ENCODE measurements at regions not wholly inside any gene's neighbourhood (a gene's known extent, or its start where the extent isn't known, plus 50 kb on each side); places are given as distances from the start of the nearest gene placed in this dataset.

DNA sequence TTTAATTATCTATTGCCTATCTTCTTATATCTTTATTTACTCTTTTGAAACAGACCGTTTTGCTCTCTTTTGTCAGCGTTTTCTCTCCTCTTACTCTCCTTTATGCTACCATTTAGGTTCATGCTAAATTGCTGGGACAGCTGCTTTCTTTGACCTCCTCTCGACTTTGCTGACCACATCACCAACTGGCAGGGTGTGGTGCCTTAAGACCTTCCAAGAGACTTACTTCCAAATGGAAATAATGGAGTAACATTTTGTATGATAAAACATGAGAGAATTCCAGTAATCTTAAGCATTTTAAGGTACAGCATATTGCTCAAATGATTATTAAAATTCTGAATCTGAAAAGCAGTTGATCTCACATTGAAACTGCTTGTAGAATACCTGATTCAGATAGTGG lies 71.5 kb upstream of the MEF2C start:
- Histone ChIP-seq H3K36me3 (no peaks in the 10 kb centered on the region), H3K4me1 (no peaks in the 10 kb centered on the region), H3K27me3 (replicated peaks in 1 of 7) (no peaks in the 10 kb centered on the region), H3K9me3 (no peaks in the 10 kb centered on the region), H3K4me3 (no peak overlapping the region), H3K27ac (no peak overlapping the region)
- DNase-seq = no peak
- 78 to 89% (median 83%) methylated on average over 3 of the region's 3 CpGs for WGBS, 5 donors
- intact Hi-C loops (cut with DNase I; ENCODE audit: low total_unique reads) = no loop called here
- TF ChIP-seq, protein P1, sequence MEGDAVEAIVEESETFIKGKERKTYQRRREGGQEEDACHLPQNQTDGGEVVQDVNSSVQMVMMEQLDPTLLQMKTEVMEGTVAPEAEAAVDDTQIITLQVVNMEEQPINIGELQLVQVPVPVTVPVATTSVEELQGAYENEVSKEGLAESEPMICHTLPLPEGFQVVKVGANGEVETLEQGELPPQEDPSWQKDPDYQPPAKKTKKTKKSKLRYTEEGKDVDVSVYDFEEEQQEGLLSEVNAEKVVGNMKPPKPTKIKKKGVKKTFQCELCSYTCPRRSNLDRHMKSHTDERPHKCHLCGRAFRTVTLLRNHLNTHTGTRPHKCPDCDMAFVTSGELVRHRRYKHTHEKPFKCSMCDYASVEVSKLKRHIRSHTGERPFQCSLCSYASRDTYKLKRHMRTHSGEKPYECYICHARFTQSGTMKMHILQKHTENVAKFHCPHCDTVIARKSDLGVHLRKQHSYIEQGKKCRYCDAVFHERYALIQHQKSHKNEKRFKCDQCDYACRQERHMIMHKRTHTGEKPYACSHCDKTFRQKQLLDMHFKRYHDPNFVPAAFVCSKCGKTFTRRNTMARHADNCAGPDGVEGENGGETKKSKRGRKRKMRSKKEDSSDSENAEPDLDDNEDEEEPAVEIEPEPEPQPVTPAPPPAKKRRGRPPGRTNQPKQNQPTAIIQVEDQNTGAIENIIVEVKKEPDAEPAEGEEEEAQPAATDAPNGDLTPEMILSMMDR (IDR thresholded peaks at IDR 0.05 in 8 of 11, conservative IDR thresholded peaks at IDR 0.05 in 3 of 11) = no peak
- TF ChIP-seq POLR2A (IDR thresholded peaks at IDR 0.05) (no peak), POLR2AphosphoS5 (IDR thresholded peaks at IDR 0.05) (no peak)

DNA sequence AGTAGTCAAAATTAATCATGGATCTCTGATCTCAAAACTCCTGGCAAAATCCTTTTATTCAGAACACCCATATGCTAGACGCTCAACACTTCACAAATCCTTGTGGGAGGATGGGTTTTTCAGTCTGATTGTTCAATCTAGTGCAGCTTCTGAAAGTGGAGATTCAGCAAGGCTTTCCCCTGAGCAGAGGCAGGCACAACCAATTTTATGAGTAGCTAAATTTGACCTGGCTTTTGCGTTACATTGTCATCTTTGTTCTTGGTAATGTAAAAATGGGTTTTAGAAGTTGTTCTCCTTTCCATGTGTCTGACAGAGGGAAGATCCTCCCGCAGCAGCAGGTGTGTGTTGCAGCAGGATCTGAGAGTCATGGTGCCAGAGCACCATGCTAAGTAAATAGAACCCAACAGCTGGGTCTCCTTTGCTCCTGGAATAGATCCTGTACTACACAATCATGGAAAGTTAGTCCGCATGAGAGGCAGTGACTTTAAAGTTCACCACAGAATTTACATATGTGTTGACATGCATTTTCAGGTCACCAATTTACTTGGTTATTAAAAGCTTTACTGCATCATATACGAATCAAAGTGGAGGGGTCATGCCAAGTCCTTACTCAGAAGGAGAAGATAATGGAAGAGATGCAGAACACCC lies 70.1 kb upstream of the MEF2C start:
- 73 to 87% (median 84%) methylated on average over 5 of the region's 5 CpGs for WGBS, 5 donors
- H3K4me1 ChIP-seq = no peaks in the 10 kb centered on the region
- TF ChIP-seq POLR2AphosphoS5 (IDR thresholded peaks at IDR 0.05) = no peak
- TF ChIP-seq, protein P1 (IDR thresholded peaks at IDR 0.05 in 8 of 11, conservative IDR thresholded peaks at IDR 0.05 in 3 of 11) = no peak
- TF ChIP-seq POLR2A (IDR thresholded peaks at IDR 0.05) = no peak
- no peak overlapping the region for H3K4me3 ChIP-seq
- H3K36me3 ChIP-seq = no peaks in the 10 kb centered on the region
- no peak overlapping the region for H3K27ac ChIP-seq
- no peaks in the 10 kb centered on the region for H3K27me3 ChIP-seq (replicated peaks in 1 of 7)
- H3K9me3 ChIP-seq = no peaks in the 10 kb centered on the region
- DNase-seq = no peak
- intact Hi-C loops (cut with DNase I; ENCODE audit: low total_unique reads) = no loop called here

- Histone ChIP-seq H3K27me3 (replicated peaks in 1 of 7) (no peaks in the 10 kb centered on the region), H3K9me3 (no peaks in the 10 kb centered on the region), H3K36me3 (no peaks in the 10 kb centered on the region), H3K27ac (no peak overlapping the region), H3K4me1 (no peaks in the 10 kb centered on the region), H3K4me3 (no peak overlapping the region)
- TF ChIP-seq, protein P1 (IDR thresholded peaks at IDR 0.05 in 8 of 11, conservative IDR thresholded peaks at IDR 0.05 in 3 of 11) = no peak
- no peak for TF ChIP-seq POLR2A (IDR thresholded peaks at IDR 0.05)
- no peak for TF ChIP-seq POLR2AphosphoS5 (IDR thresholded peaks at IDR 0.05)
- WGBS, 5 donors = 69 to 85% (median 78%) methylated on average over 2 of the region's 2 CpGs
- DNase-seq = no peak
- intact Hi-C loops (cut with DNase I; ENCODE audit: low total_unique reads) = no loop called here
Measured at GRCh38 chr5:88952344-88952743, 69.4 kb upstream of the MEF2C start.

- H3K27ac ChIP-seq = no peak overlapping the region
- no peaks in the 10 kb centered on the region for H3K9me3 ChIP-seq
- TF ChIP-seq POLR2A (IDR thresholded peaks at IDR 0.05) (no peak), POLR2AphosphoS5 (IDR thresholded peaks at IDR 0.05) (no peak)
- TF ChIP-seq, protein P1 (IDR thresholded peaks at IDR 0.05 in 8 of 11, conservative IDR thresholded peaks at IDR 0.05 in 3 of 11) = no peak
- H3K27me3 ChIP-seq (replicated peaks in 1 of 7) = no peaks in the 10 kb centered on the region
- intact Hi-C loops (cut with DNase I; ENCODE audit: low total_unique reads) = no loop called here
- H3K36me3 ChIP-seq = no peaks in the 10 kb centered on the region
- no peak overlapping the region for H3K4me3 ChIP-seq
- 82 to 90% (median 82%) methylated on average over 4 of the region's 4 CpGs for WGBS, 5 donors
- DNase-seq = no peak
- H3K4me1 ChIP-seq = no peaks in the 10 kb centered on the region
Measured at GRCh38 chr5:88951457-88951856, 68.5 kb upstream of the MEF2C start.

Data from spleen (tissue), 11 donors.